ENCODE measurements at regions not wholly inside any gene's neighbourhood (a gene's known extent, or its start where the extent isn't known, plus 50 kb on each side); places are given as distances from the start of the nearest gene placed in this dataset.
A peak's percentile ranks its signal among the peaks of the same experiment; 100 is the strongest.

- Histone ChIP-seq H3K36me3 (no peaks in the 10 kb centered on the region), H3K27me3 (no peaks in the 10 kb centered on the region), H3K4me1 (peaks cover 0 to 5% (median 0%) of the 10 kb centered on the region in 4 donors), H3K27ac (no peak overlapping the region), H3K9me3 (no peaks in the 10 kb centered on the region), H3K4me3 (no peak overlapping the region)
- no peak for ATAC-seq (ENCODE audit: low FRiP score in 2 of 2)
- 88 to 97% methylated on average over 5 of the region's 5 CpGs for WGBS, 2 donors
- TF ChIP-seq CTCF (IDR thresholded peaks at IDR 0.05) (peak in 5 of 6 experiments; percentile 14 to 47 (median 38)), POLR2A (IDR thresholded peaks at IDR 0.05) (no peak), POLR2AphosphoS5 (IDR thresholded peaks at IDR 0.05) (no peak), EP300 (IDR thresholded peaks at IDR 0.05) (no peak)
- no peak for DNase-seq
Measured at GRCh38 chr9:96071076-96071814, 195.8 kb downstream of the ERCC6L2 start.

GRCh38 chr9:96069629-96070220 is 194.2 kb downstream of the ERCC6L2 start:
- H3K27ac ChIP-seq = no peak overlapping the region
- H3K9me3 ChIP-seq = no peaks in the 10 kb centered on the region
- H3K27me3 ChIP-seq = no peaks in the 10 kb centered on the region
- no peak for ATAC-seq (ENCODE audit: low FRiP score in 2 of 2)
- no peak for DNase-seq
- 96% methylated on average over 8 of the region's 8 CpGs for WGBS, 2 donors
- H3K4me3 ChIP-seq = no peak overlapping the region
- H3K4me1 ChIP-seq = peaks cover 0 to 5% (median 0%) of the 10 kb centered on the region in 4 donors
- H3K36me3 ChIP-seq = no peaks in the 10 kb centered on the region
- TF ChIP-seq POLR2AphosphoS5 (IDR thresholded peaks at IDR 0.05) = no peak
- no peak for TF ChIP-seq EP300 (IDR thresholded peaks at IDR 0.05)
- no peak for TF ChIP-seq POLR2A (IDR thresholded peaks at IDR 0.05)
- no peak for TF ChIP-seq CTCF (IDR thresholded peaks at IDR 0.05)

DNA sequence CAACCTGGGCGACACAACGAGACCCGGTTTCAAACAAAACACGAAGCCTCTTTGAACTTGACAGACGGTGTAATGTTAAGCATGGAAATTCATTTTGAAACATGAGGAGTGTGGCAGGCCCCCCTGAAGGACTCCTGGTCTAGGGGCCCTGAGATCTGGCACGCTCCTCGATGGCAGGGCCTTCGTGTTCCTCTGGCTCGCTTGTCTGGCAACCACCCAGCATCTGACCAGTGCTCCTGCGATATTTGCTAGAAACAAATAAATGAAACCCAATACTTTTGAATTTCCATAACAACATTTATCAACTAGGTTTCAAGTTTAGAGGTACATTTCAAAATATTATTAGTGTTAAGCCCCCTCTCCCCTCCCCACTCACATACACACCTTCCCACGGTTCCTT is 193.0 kb downstream of the ERCC6L2 start:
- no peak for DNase-seq
- 73 to 79% methylated on average over 11 of the region's 11 CpGs for WGBS, 2 donors
- no peak for ATAC-seq (ENCODE audit: low FRiP score in 2 of 2)
- Histone ChIP-seq H3K4me3 (no peak overlapping the region), H3K4me1 (peaks cover 0 to under 1% (median 0%) of the 10 kb centered on the region in 4 donors), H3K27ac (no peak overlapping the region), H3K9me3 (no peaks in the 10 kb centered on the region), H3K36me3 (no peaks in the 10 kb centered on the region), H3K27me3 (no peaks in the 10 kb centered on the region)
- TF ChIP-seq EP300 (IDR thresholded peaks at IDR 0.05) (no peak), CTCF (IDR thresholded peaks at IDR 0.05) (no peak), POLR2A (IDR thresholded peaks at IDR 0.05) (no peak), POLR2AphosphoS5 (IDR thresholded peaks at IDR 0.05) (no peak)

- H3K9me3 ChIP-seq = no peaks in the 10 kb centered on the region
- DNase-seq = no peak
Measured at GRCh38 chr9:96067600-96067999, 192.1 kb downstream of the ERCC6L2 start.

More at GRCh38 chr9:96067600-96067999, 192.1 kb downstream of the ERCC6L2 start:
- TF ChIP-seq POLR2AphosphoS5 (IDR thresholded peaks at IDR 0.05) (no peak), EP300 (IDR thresholded peaks at IDR 0.05) (no peak), CTCF (IDR thresholded peaks at IDR 0.05) (no peak), POLR2A (IDR thresholded peaks at IDR 0.05) (no peak)
- Histone ChIP-seq H3K27me3 (no peaks in the 10 kb centered on the region), H3K4me3 (no peak overlapping the region), H3K36me3 (no peaks in the 10 kb centered on the region), H3K27ac (no peak overlapping the region), H3K4me1 (no peaks in the 10 kb centered on the region)
- no peak for ATAC-seq (ENCODE audit: low FRiP score in 2 of 2)
- 73 to 79% methylated on average over 5 of the region's 5 CpGs for WGBS, 2 donors
